IMR-90 (cell line): ENCODE measurements at regions not wholly inside any gene's neighbourhood (a gene's known extent, or its start where the extent isn't known, plus 50 kb on each side); places are given as distances from the start of the nearest gene placed in this dataset.

Experiments
- FOS ChIP-seq: fragments of 150-350 bp; IDR thresholded peaks from 2 replicates; pipeline ENCODE4 v1.6.1; 2016; ENCODE audit warnings: low read depth, low read length
- MXI1 ChIP-seq: IDR thresholded peaks from 2 replicates; pipeline ENCODE4 v1.6.1; 2012; ENCODE audit warnings: low read depth, mild to moderate bottlenecking, low read length, moderate library complexity, borderline replicate concordance
- POLR2A ChIP-seq: IDR thresholded peaks from 2 replicates; pipeline ENCODE4 v1.6.1; 2012; ENCODE audit warnings: mild to moderate bottlenecking, low read depth, low read length
- RCOR1 ChIP-seq: IDR thresholded peaks from 2 replicates; pipeline ENCODE4 v1.6.1; 2012; ENCODE audit warnings: mild to moderate bottlenecking, low read length, improper control_type of control experiment; ENCODE audit not compliant: insufficient replicate concordance
- TF ChIP-seq, protein P1 (sequence below): conservative IDR thresholded peaks from 2 replicates; pipeline ENCODE4 v1.5.1; 2012; ENCODE audit warnings: mild to moderate bottlenecking, low read depth, low read length, improper control_type of control experiment

DNA sequence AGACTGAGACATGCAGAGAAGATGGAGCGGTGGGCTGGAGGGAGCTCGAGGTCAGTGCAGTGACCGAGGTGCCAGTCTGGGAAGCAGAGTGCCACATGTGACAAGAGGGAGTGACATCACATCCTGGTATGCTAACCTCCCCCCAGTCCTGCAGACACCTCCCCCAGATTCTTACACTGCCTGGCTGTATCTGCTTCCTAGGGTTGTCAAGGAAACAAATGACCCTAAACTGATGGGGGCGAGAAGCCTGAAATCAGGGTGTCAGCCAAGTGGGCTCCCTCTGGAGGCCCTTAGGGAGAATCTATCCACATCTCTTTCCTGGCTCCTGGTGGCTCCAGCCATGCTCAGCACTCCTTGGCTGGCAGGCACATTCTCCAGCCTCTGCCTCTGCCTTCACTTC, 316.1 kb upstream of the ZMIZ1 start:
- TF ChIP-seq, protein P1, sequence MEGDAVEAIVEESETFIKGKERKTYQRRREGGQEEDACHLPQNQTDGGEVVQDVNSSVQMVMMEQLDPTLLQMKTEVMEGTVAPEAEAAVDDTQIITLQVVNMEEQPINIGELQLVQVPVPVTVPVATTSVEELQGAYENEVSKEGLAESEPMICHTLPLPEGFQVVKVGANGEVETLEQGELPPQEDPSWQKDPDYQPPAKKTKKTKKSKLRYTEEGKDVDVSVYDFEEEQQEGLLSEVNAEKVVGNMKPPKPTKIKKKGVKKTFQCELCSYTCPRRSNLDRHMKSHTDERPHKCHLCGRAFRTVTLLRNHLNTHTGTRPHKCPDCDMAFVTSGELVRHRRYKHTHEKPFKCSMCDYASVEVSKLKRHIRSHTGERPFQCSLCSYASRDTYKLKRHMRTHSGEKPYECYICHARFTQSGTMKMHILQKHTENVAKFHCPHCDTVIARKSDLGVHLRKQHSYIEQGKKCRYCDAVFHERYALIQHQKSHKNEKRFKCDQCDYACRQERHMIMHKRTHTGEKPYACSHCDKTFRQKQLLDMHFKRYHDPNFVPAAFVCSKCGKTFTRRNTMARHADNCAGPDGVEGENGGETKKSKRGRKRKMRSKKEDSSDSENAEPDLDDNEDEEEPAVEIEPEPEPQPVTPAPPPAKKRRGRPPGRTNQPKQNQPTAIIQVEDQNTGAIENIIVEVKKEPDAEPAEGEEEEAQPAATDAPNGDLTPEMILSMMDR, result no peak
- TF ChIP-seq MXI1 (no peak), RCOR1 (no peak), FOS (no peak), POLR2A (no peak)
